HEK293T (cell line): ENCODE measurements at regions not wholly inside any gene's neighbourhood (a gene's known extent, or its start where the extent isn't known, plus 50 kb on each side); places are given as distances from the start of the nearest gene placed in this dataset.

ENCODE experiments used
- BHLHE40 ChIP-seq: fragments of 450-650 bp; IDR thresholded peaks from 2 replicates; pipeline ENCODE4 v1.6.1; 2016; ENCODE audit warnings: mild to moderate bottlenecking, moderate library complexity, borderline replicate concordance
- FOXA1 ChIP-seq: fragments of 450-650 bp; IDR thresholded peaks from 2 replicates; pipeline ENCODE4 v1.6.1; 2016; ENCODE audit warnings: mild to moderate bottlenecking
- FOXM1 ChIP-seq: fragments of 450-650 bp; IDR thresholded peaks from 2 replicates; pipeline ENCODE4 v1.6.1; 2017; ENCODE audit warnings: mild to moderate bottlenecking, borderline replicate concordance
- SP1 ChIP-seq: fragments of 450-650 bp; IDR thresholded peaks from 2 replicates; pipeline ENCODE4 v1.6.1; 2017

GRCh38 chr5:154135125-154135817 is 55.3 kb upstream of the GALNT10 start:
- no peak for TF ChIP-seq FOXM1
- no peak for TF ChIP-seq BHLHE40
- TF ChIP-seq FOXA1, result no peak
- TF ChIP-seq SP1, result no peak
